ENCODE measurements at regions not wholly inside any gene's neighbourhood (a gene's known extent, or its start where the extent isn't known, plus 50 kb on each side); places are given as distances from the start of the nearest gene placed in this dataset.

DNA sequence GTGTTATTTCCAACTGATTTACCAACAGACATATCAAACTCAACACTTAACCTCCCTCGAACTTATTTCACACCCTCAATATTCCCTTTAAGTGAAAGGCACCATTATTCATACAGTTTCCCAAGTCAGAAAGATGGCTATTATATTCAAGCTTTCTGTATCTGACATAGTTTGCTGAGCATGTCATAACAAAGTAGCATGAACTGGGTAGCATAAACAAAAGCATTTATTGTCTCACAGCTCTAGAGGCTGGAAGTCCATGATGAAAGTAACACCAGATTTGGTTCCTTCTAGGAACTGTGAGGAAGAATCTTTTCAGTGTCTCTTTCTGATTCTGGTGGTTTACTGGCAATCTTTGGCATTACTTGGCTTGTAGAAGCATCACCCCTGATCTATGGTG lies 1388.6 kb downstream of the TECRL start:
- Histone ChIP-seq H3K4me1 (ENCODE audit: control insufficient read depth in 2 of 2, insufficient read depth in 2 of 2, low read length in 2 of 2) (no peaks in the 10 kb centered on the region), H3K9me3 (ENCODE audit: control insufficient read depth in 2 of 2, insufficient read depth in 1 of 2, low read length in 1 of 2) (no peaks in the 10 kb centered on the region), H3K36me3 (ENCODE audit: control insufficient read depth in 2 of 2, insufficient read depth in 2 of 2, low read length in 1 of 2) (no peaks in the 10 kb centered on the region), H3K27ac (ENCODE audit: low read depth in 1 of 2, low read length in 1 of 2) (no peak overlapping the region), H3K4me3 (ENCODE audit: low read length in 2 of 2) (no peak overlapping the region), H3K27me3 (ENCODE audit: control insufficient read depth in 2 of 2, insufficient read depth in 1 of 2, low read length in 1 of 2) (no peaks in the 10 kb centered on the region)
- 95% methylated on average over 1 of the region's 1 CpG for WGBS
- DNase-seq (ENCODE audit: low read depth in 6 of 9, low spot score in 9 of 9), result no peak

DNA sequence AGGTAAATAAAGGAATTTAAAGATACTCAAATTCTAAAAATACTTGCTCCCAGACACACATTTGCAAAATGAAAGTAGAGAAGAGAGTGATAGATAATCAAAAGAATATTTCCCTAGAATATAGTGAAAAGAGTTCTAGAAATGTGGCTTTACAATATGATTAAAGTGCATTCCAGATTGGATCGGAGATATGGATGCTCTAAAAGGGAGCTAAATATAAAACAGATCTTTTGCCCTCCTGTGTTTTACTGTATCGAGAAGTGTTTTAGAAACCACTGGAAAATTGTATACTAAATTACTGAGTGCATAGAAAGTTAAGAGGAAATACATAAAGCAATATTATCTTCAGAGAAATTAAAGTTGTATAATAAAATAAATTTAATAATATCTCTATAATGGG lies 1392.0 kb downstream of the TECRL start:
- H3K4me1 ChIP-seq (ENCODE audit: control insufficient read depth in 2 of 2, insufficient read depth in 2 of 2, low read length in 2 of 2), result no peaks in the 10 kb centered on the region
- no peak overlapping the region for H3K4me3 ChIP-seq (ENCODE audit: low read length in 2 of 2)
- H3K9me3 ChIP-seq (ENCODE audit: control insufficient read depth in 2 of 2, insufficient read depth in 1 of 2, low read length in 1 of 2), result no peaks in the 10 kb centered on the region
- H3K27me3 ChIP-seq (ENCODE audit: control insufficient read depth in 2 of 2, insufficient read depth in 1 of 2, low read length in 1 of 2), result no peaks in the 10 kb centered on the region
- 92% methylated on average over 2 of the region's 2 CpGs for WGBS
- no peaks in the 10 kb centered on the region for H3K36me3 ChIP-seq (ENCODE audit: control insufficient read depth in 2 of 2, insufficient read depth in 2 of 2, low read length in 1 of 2)
- no peak overlapping the region for H3K27ac ChIP-seq (ENCODE audit: low read depth in 1 of 2, low read length in 1 of 2)
- no peak for DNase-seq (ENCODE audit: low read depth in 6 of 9, low spot score in 9 of 9)

DNA sequence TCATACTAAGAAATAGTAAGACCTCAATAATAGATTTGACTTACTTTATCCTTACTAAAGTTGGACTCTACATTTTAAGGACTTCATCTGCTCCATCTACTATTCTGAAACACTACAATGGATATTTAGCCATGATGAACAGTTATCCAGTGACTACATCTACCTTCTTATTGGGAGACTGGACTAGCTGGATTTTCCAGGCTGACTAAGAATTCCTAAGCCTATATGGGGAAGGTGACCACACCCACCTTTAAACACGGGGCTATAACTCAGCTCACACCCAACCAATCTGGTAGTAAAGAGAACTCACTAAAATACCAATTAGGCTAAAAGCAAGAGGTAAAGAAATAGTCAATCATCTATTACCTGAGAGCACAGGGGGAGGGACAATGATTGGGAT lies 1438.4 kb downstream of the TECRL start:
- Histone ChIP-seq H3K36me3 (ENCODE audit: control insufficient read depth in 2 of 2, insufficient read depth in 2 of 2, low read length in 1 of 2) (no peaks in the 10 kb centered on the region), H3K4me1 (ENCODE audit: control insufficient read depth in 2 of 2, insufficient read depth in 2 of 2, low read length in 2 of 2) (no peaks in the 10 kb centered on the region), H3K27me3 (ENCODE audit: control insufficient read depth in 2 of 2, insufficient read depth in 1 of 2, low read length in 1 of 2) (no peaks in the 10 kb centered on the region), H3K27ac (ENCODE audit: low read depth in 1 of 2, low read length in 1 of 2) (no peak overlapping the region), H3K4me3 (ENCODE audit: low read length in 2 of 2) (no peak overlapping the region), H3K9me3 (ENCODE audit: control insufficient read depth in 2 of 2, insufficient read depth in 1 of 2, low read length in 1 of 2) (peaks cover 0 to 11% of the 10 kb centered on the region in 2 donors)
- WGBS, result 92% methylated on average over 1 of the region's 1 CpG
- DNase-seq (ENCODE audit: low read depth in 6 of 9, low spot score in 9 of 9), result no peak

DNA sequence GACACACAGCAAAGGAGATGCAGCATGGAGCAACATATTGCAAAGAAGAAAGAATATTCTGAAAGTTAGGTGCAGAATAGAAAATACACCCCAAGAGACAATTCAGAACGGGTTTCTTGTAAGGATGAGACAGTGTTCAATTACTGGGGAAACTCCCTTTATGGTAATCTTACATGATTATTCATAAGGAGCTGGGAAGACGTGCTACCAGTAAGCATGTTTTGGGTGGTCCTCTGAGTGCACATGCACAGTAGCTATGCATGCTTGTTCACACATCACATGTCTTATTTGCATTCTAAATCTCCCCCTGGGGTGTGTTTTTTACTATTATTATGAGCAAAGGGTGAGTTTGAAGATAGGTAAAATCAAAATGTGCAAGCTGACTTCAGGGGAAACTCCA lies 1448.8 kb downstream of the TECRL start:
- 74% methylated on average over 2 of the region's 2 CpGs for WGBS
- Histone ChIP-seq H3K4me3 (ENCODE audit: low read length in 2 of 2) (no peak overlapping the region), H3K27me3 (ENCODE audit: control insufficient read depth in 2 of 2, insufficient read depth in 1 of 2, low read length in 1 of 2) (no peaks in the 10 kb centered on the region), H3K9me3 (ENCODE audit: control insufficient read depth in 2 of 2, insufficient read depth in 1 of 2, low read length in 1 of 2) (no peaks in the 10 kb centered on the region), H3K4me1 (ENCODE audit: control insufficient read depth in 2 of 2, insufficient read depth in 2 of 2, low read length in 2 of 2) (no peaks in the 10 kb centered on the region), H3K36me3 (ENCODE audit: control insufficient read depth in 2 of 2, insufficient read depth in 2 of 2, low read length in 1 of 2) (no peaks in the 10 kb centered on the region), H3K27ac (ENCODE audit: low read depth in 1 of 2, low read length in 1 of 2) (no peak overlapping the region)
- DNase-seq (ENCODE audit: low read depth in 6 of 9, low spot score in 9 of 9), result no peak

DNA sequence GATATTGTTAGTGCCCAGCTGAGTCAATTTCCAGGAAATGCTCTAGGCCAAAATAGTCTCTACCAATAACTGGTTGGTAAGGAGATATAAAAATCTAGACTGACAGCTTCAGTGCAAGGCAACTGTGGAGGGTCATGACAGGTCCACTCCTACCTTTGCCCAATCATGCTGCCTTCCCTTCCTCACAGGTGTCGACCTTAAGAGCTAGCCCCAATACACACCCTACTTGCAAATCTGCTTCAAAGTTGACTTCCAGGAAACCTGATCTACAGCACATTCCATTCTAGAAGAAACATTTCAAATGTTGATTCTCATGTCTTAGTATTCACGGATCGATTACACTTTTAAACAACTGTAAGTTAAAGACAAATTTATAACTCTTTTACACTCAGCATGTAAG lies 1455.5 kb downstream of the TECRL start:
- no peak overlapping the region for H3K27ac ChIP-seq (ENCODE audit: low read depth in 1 of 2, low read length in 1 of 2)
- no peaks in the 10 kb centered on the region for H3K27me3 ChIP-seq (ENCODE audit: control insufficient read depth in 2 of 2, insufficient read depth in 1 of 2, low read length in 1 of 2)
- WGBS, result 76% methylated on average over 3 of the region's 3 CpGs
- DNase-seq (ENCODE audit: low read depth in 6 of 9, low spot score in 9 of 9), result no peak
- no peak overlapping the region for H3K4me3 ChIP-seq (ENCODE audit: low read length in 2 of 2)
- H3K36me3 ChIP-seq (ENCODE audit: control insufficient read depth in 2 of 2, insufficient read depth in 2 of 2, low read length in 1 of 2), result no peaks in the 10 kb centered on the region
- H3K9me3 ChIP-seq (ENCODE audit: control insufficient read depth in 2 of 2, insufficient read depth in 1 of 2, low read length in 1 of 2), result no peaks in the 10 kb centered on the region
- H3K4me1 ChIP-seq (ENCODE audit: control insufficient read depth in 2 of 2, insufficient read depth in 2 of 2, low read length in 2 of 2), result no peaks in the 10 kb centered on the region

DNA sequence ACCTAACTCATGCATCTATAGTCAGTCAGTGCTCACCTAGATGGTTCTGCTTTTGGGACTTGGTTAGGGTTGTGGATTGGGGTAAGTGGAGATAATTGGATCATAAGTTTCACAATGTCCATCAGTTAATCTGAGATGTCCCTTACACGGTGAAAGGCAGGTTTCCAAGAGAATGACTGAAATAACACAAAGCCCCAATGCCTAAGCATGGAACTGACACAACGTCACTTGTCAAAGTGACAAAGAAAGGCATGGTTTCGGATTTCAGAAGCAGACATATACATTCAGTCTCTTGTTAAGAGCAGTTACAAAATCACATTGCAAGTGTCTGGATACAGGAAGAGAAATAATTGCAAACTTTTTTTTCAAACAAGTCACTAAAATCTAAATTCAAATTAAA lies 1456.9 kb downstream of the TECRL start:
- WGBS, result 80% methylated on average over 3 of the region's 3 CpGs

DNA sequence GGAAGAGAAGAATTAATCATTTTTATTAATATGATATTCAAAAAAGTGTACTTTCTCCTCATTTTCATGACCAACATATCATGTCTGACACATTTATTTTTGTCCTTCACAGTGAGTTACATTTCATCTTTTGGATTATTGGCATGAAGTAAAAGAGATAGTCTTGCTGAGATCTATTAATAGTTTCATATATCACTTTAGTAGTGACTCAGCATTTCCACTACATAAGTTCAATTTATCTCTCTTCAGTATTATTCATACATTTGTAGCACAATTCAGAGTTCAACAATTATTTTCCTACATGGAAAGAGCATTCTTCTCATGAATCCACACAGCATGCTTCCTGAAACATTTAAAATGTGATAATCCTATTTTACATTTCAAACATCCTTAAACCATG lies 1461.1 kb downstream of the TECRL start:
- H3K27me3 ChIP-seq (ENCODE audit: control insufficient read depth in 2 of 2, insufficient read depth in 1 of 2, low read length in 1 of 2), result no peaks in the 10 kb centered on the region
- H3K4me3 ChIP-seq (ENCODE audit: low read length in 2 of 2), result no peak overlapping the region
- H3K27ac ChIP-seq (ENCODE audit: low read depth in 1 of 2, low read length in 1 of 2), result no peak overlapping the region
- DNase-seq (ENCODE audit: low read depth in 6 of 9, low spot score in 9 of 9), result no peak
- no peaks in the 10 kb centered on the region for H3K4me1 ChIP-seq (ENCODE audit: control insufficient read depth in 2 of 2, insufficient read depth in 2 of 2, low read length in 2 of 2)
- no peaks in the 10 kb centered on the region for H3K36me3 ChIP-seq (ENCODE audit: control insufficient read depth in 2 of 2, insufficient read depth in 2 of 2, low read length in 1 of 2)
- H3K9me3 ChIP-seq (ENCODE audit: control insufficient read depth in 2 of 2, insufficient read depth in 1 of 2, low read length in 1 of 2), result no peaks in the 10 kb centered on the region

More for the DNA sequence above, 1456.9 kb downstream of the TECRL start:
- Histone ChIP-seq H3K27me3 (ENCODE audit: control insufficient read depth in 2 of 2, insufficient read depth in 1 of 2, low read length in 1 of 2) (no peaks in the 10 kb centered on the region), H3K36me3 (ENCODE audit: control insufficient read depth in 2 of 2, insufficient read depth in 2 of 2, low read length in 1 of 2) (no peaks in the 10 kb centered on the region), H3K27ac (ENCODE audit: low read depth in 1 of 2, low read length in 1 of 2) (no peak overlapping the region), H3K9me3 (ENCODE audit: control insufficient read depth in 2 of 2, insufficient read depth in 1 of 2, low read length in 1 of 2) (no peaks in the 10 kb centered on the region), H3K4me1 (ENCODE audit: control insufficient read depth in 2 of 2, insufficient read depth in 2 of 2, low read length in 2 of 2) (no peaks in the 10 kb centered on the region), H3K4me3 (ENCODE audit: low read length in 2 of 2) (no peak overlapping the region)
- DNase-seq (ENCODE audit: low read depth in 6 of 9, low spot score in 9 of 9), result no peak

DNA sequence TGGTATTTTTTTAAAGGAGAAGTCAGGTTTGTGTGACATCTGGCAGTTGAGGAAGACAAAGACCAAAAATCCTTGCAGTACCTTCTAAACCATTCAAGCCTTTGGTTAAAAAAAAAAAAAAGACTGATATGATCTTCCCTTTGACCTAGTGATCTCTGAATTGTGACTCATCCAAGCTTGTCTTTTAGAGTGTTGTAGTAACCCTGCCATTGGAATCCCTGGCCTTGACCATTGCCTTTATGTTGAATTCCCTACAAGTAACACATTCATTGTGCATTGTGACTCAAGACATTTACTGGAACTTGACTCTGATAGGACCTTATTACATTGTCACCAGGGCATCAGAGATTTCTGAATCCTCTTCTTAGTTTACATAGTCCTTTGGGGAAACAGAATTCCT lies 1469.0 kb downstream of the TECRL start:
- Histone ChIP-seq H3K27me3 (ENCODE audit: control insufficient read depth in 2 of 2, insufficient read depth in 1 of 2, low read length in 1 of 2) (no peaks in the 10 kb centered on the region), H3K4me3 (ENCODE audit: low read length in 2 of 2) (no peak overlapping the region), H3K36me3 (ENCODE audit: control insufficient read depth in 2 of 2, insufficient read depth in 2 of 2, low read length in 1 of 2) (no peaks in the 10 kb centered on the region), H3K9me3 (ENCODE audit: control insufficient read depth in 2 of 2, insufficient read depth in 1 of 2, low read length in 1 of 2) (no peaks in the 10 kb centered on the region), H3K4me1 (ENCODE audit: control insufficient read depth in 2 of 2, insufficient read depth in 2 of 2, low read length in 2 of 2) (no peaks in the 10 kb centered on the region), H3K27ac (ENCODE audit: low read depth in 1 of 2, low read length in 1 of 2) (no peak overlapping the region)
- DNase-seq (ENCODE audit: low read depth in 6 of 9, low spot score in 9 of 9), result no peak

DNA sequence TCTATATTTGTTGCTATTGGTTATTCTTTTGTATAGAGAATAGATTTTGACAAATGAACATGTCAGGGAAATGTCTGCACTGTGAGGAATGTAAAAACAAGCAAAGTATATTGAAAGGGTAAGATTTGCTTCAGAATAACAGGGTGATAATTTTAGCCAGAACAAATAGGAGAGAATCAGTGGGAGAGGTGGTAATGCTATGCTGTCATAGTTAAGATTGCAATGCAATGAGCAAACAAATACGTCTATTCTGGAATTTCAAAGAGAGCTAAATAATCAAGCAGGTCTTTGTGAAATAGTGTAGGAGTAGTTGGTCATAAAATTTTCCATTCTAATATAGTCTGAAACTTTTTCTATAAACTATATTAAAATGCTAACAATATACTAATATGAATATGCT lies 1478.4 kb downstream of the TECRL start:
- no peaks in the 10 kb centered on the region for H3K36me3 ChIP-seq (ENCODE audit: control insufficient read depth in 2 of 2, insufficient read depth in 2 of 2, low read length in 1 of 2)
- no peak for DNase-seq (ENCODE audit: low read depth in 6 of 9, low spot score in 9 of 9)
- no peaks in the 10 kb centered on the region for H3K27me3 ChIP-seq (ENCODE audit: control insufficient read depth in 2 of 2, insufficient read depth in 1 of 2, low read length in 1 of 2)
- no peak overlapping the region for H3K27ac ChIP-seq (ENCODE audit: low read depth in 1 of 2, low read length in 1 of 2)
- no CpG with 5 or more reads among the region's 1 CpG for WGBS
- no peaks in the 10 kb centered on the region for H3K4me1 ChIP-seq (ENCODE audit: control insufficient read depth in 2 of 2, insufficient read depth in 2 of 2, low read length in 2 of 2)
- H3K9me3 ChIP-seq (ENCODE audit: control insufficient read depth in 2 of 2, insufficient read depth in 1 of 2, low read length in 1 of 2), result no peaks in the 10 kb centered on the region
- no peak overlapping the region for H3K4me3 ChIP-seq (ENCODE audit: low read length in 2 of 2)

DNA sequence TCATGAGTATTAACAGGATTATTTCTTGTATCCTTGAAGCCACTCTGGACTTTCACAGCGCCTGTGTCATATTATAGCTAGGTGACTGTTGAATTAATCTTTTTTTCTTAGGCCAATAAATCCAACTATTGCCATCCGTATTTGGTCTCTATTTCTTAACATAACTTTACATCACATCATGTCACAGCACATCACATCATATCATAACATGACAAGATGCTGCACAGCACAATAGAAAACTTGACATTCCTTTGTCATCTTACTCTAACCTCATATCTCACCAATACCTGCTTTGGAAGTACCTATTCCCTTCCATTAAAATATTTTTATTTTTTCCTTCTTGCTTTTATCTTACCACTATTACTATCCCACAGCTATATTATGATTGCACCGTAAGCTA lies 1480.8 kb downstream of the TECRL start:
- no peak for DNase-seq (ENCODE audit: low read depth in 6 of 9, low spot score in 9 of 9)

More for the DNA sequence above, 1480.8 kb downstream of the TECRL start:
- Histone ChIP-seq H3K9me3 (ENCODE audit: control insufficient read depth in 2 of 2, insufficient read depth in 1 of 2, low read length in 1 of 2) (no peaks in the 10 kb centered on the region), H3K27me3 (ENCODE audit: control insufficient read depth in 2 of 2, insufficient read depth in 1 of 2, low read length in 1 of 2) (no peaks in the 10 kb centered on the region), H3K27ac (ENCODE audit: low read depth in 1 of 2, low read length in 1 of 2) (no peak overlapping the region), H3K36me3 (ENCODE audit: control insufficient read depth in 2 of 2, insufficient read depth in 2 of 2, low read length in 1 of 2) (no peaks in the 10 kb centered on the region), H3K4me3 (ENCODE audit: low read length in 2 of 2) (no peak overlapping the region), H3K4me1 (ENCODE audit: control insufficient read depth in 2 of 2, insufficient read depth in 2 of 2, low read length in 2 of 2) (no peaks in the 10 kb centered on the region)
- WGBS, result 55% methylated on average over 3 of the region's 3 CpGs

All from thymus (tissue), 11 donors.